Prostate gland (tissue), 2 donors: ENCODE measurements at regions not wholly inside any gene's neighbourhood (a gene's known extent, or its start where the extent isn't known, plus 50 kb on each side); places are given as distances from the start of the nearest gene placed in this dataset.

Source experiments
- POLR2AphosphoS5 ChIP-seq: sonication (generic); formaldehyde crosslinking; IDR thresholded peaks from one replicate; pipeline ENCODE4 v1.6.1; 2017; ENCODE audit warnings: antibody characterized with exemption
- TF ChIP-seq, protein P1 (sequence below), 4 experiments: fragments of 200-600 bp in 2 of 4; fragments of 450-650 bp in 2 of 4; sonication (generic) in 2 of 4; IDR thresholded peaks; 1 replicate in 3 of 4; 2 replicates in 1 of 4; pipeline ENCODE4 v1.5.1; 2016 to 2019; ENCODE audit warnings: antibody characterized with exemption in 4 of 4, mild to moderate bottlenecking in 2 of 4, moderate library complexity in 2 of 4

DNA sequence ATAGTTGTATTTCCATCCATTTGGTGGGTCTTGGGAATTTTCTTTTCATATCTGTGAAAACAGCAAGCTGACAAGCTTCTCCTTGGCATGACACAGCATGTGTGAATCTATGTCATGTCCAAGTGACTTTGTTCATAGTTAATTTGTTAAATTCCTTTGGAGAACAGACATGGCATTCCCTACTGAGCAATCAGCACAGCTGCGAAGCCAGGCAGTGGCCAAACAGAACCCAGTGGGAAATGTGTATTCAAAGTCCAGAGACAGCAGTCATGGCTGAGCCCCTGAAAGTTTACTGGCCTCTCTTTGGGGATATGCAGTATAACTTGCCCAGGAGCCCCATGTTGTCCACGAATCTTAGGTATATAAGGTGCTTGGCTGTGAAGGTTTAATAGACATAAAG, 474.7 kb downstream of the NKX6-1 start:
- TF ChIP-seq, protein P1, sequence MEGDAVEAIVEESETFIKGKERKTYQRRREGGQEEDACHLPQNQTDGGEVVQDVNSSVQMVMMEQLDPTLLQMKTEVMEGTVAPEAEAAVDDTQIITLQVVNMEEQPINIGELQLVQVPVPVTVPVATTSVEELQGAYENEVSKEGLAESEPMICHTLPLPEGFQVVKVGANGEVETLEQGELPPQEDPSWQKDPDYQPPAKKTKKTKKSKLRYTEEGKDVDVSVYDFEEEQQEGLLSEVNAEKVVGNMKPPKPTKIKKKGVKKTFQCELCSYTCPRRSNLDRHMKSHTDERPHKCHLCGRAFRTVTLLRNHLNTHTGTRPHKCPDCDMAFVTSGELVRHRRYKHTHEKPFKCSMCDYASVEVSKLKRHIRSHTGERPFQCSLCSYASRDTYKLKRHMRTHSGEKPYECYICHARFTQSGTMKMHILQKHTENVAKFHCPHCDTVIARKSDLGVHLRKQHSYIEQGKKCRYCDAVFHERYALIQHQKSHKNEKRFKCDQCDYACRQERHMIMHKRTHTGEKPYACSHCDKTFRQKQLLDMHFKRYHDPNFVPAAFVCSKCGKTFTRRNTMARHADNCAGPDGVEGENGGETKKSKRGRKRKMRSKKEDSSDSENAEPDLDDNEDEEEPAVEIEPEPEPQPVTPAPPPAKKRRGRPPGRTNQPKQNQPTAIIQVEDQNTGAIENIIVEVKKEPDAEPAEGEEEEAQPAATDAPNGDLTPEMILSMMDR (IDR thresholded peaks at IDR 0.05): no peak
- no peak for TF ChIP-seq POLR2AphosphoS5
